T follicular helper cell (primary cell): ENCODE measurements at regions not wholly inside any gene's neighbourhood (a gene's known extent, or its start where the extent isn't known, plus 50 kb on each side); places are given as distances from the start of the nearest gene placed in this dataset.

Experiments
- DNase-seq: peaks from one replicate; pipeline ENCODE4 v3.0.0-alpha.2; 2020; ENCODE audit warnings: low read depth

DNA sequence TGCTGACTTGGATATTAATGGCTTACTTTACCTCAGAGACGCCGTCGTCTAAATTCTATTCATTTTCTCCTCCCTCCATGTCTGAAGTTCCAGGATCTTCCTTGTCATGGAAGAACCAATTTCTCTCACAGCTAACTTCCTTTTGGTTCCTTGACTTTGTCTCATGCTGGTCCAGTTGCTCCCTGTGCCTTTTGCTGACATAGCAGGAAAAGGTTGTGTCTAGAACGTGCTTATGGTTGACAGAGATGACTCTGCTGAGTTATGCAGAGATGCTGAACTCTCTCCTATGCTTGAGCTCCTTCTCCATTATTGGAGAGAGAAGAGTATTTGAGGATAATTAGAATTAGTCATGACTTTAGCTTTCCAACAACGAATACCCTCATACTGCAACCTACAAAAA, 1338.9 kb downstream of the MAT2B start:
- no peak for DNase-seq

DNA sequence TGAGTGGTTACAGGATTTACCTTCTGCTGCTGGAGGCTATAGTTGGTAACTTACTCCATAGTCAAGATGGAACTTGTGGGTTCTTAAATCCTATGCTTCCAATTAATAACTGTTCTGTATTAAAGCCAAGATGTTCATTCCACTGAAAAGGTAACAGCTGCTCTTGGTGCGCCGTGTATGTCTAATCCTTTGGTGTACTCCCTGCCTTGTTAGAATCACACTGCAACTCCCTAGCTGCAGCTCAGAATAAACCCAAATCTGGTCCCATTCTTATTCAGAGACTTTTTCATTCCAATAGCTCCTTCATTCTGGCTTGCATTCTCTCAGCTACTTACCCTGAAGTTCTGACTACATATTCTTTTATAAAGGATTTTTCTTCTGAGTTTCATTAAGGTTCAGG, 1355.5 kb downstream of the MAT2B start:
- DNase-seq: no peak

DNA sequence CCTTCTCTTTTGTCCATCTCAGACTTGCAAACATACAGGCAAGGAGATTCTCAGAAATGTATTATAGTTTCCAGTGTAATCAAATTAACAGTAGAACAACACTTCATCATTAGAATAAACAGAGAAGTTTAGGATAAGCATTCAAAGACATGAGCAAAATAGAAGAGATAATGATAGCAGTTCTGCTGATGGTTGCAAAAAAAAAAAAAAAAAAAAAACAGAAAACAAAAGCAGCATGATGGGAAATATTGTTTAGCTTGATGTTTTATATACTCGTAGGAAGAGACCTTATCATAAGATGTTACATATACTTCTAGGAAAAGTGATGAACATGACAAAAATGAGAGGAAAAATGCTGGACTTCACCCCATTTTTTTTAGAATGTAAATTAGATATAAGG, 1356.2 kb downstream of the MAT2B start:
- no peak for DNase-seq

DNA sequence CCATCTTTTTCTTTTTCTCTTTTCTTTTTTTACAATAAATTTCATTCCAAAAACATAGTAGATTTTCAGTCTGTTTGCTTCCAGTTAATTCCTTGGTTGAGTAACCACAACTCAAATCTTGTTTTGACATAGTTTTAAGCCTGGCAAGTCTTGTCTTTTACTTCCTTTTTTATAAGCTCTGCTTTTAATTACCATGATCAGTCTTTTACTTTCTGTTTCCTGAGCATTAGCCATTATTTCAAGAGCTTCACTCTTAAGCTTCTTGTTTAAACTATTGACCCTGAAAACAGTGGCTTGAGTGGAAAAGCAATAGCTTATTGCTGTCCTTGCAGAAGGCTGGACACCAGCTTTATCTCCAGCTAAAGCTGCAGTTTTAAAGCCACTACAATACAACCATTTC, 1363.3 kb downstream of the MAT2B start:
- DNase-seq: no peak

DNA sequence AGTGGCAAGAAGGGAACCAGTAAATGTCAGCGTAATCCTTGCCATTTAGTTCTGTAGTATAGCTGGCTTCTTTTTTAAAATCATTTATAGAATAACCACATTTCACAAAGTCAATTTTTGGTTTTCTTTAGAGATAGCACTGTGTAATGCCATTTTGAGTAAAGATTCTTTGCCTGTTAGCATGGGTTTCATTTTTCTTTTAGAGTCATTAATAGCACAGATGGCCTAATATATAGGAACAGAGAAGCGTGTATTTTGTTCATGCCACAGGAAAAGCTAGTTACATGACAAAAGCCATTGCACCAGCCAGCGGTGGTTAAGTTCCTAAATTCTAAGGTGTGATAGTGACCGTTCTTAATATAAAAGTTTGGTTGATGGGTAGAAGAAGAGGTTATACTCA, 1363.9 kb downstream of the MAT2B start:
- no peak for DNase-seq

DNA sequence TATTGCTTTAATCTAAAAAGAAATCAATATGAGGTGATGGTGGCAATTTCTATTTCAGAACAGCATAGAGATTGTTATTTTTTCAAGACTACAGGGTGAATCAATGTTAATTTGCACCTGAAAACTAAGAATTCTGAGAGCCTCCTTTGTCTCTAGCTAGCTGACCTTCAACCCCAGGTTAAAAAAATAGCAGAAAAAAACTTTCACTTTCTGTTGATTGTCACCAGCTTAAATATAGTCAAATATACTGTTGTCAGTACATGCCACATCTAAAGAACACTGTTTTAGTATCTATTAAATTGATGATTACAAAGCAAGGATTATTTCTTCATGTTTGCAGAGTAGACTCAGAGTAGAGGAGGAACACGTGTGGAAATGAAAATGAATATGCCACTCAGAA, 1371.4 kb downstream of the MAT2B start:
- no peak for DNase-seq

DNA sequence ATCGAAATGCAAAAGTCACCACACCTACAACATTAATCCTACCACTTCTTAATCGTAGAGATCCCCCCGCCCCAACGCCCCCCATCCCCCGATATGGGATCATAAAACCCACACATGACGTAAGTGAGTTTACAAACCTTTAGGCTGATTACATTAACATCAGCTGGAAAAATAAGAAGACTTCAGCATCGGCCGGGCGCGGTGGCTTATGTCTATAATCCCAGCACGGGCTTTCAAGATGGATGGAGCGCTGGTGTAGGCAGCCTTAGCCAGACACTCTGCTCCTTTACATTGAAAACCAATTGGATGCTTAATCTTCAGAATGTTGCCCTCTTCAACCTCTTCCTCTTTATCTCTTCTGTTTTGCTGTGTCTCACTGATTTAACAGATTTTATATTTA, 1376.0 kb downstream of the MAT2B start:
- DNase-seq: no peak

DNA sequence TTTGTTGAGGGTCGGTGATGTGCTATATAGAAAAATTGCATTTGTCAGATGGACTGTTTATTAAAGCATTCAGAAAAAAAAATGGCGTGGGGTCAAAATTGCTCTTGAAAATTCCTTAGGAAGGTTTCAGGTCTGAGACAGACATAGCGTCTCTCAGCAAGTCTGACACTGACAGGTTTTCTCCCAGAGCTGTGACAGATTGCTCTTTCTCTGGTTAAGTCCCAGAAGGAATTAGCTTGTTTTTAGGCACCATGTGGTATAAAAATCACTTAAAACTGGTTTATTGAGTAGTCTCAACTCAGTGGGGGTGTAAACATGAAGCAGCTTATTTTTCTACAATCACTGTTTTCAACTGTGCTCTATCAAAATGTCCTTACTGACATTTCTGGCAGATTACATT, 1379.8 kb downstream of the MAT2B start:
- no peak for DNase-seq

DNA sequence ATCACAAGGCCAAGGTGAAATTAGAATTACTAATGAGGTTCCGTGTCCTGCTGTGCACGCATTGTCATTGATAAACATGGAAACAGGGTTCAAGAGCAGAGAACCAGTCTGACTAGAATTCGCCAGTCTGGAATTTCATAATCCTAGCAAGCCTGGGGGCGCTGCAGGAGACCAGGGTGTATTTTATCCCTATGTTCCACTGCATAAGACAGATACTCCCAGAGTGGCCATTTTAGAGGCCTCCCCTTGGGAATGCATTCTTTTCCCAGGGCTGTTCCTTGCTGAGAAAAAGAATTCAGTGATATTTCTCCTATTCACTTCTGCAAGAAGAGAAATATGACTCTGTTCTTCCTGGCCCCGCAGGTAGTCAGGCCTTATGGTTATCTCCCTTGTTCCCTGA, 1387.7 kb downstream of the MAT2B start:
- no peak for DNase-seq

DNA sequence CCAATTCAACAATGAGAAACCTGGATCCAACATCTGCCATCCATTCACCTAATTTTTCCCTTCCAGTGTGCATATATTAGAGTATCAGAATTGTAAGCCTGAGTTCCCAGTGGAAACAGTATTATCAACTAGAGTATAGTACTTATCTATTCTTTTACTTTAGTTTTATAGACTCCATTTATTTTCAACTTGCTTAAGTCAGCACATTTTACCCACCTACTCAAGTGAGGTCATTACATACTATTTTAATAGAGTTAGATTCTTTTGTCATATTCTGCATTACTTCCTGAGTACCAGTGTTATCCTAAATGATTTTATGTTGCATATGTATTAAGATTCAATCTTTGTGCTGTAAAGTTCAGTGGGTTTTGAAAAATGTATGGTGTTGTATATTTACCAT, 1393.3 kb downstream of the MAT2B start:
- DNase-seq: no peak

DNA sequence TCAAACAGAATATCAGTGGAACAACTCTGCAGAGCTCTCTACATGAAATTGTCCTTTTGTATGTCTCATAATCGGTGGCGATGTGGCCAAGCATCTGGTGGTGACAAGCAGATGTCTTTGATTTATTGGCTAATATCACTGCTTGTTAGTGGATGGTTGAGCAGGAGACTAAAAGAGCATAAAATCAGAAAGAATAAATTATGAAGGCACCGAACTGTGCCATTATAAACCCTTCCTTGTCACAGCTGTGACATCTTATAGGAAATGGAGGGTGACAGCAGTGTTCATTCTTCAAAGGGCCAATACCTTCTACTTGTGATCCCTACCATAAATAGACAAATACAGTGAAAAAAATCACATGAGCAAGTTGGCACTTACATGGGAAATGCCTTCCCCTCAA, 1404.3 kb downstream of the MAT2B start:
- no peak for DNase-seq

DNA sequence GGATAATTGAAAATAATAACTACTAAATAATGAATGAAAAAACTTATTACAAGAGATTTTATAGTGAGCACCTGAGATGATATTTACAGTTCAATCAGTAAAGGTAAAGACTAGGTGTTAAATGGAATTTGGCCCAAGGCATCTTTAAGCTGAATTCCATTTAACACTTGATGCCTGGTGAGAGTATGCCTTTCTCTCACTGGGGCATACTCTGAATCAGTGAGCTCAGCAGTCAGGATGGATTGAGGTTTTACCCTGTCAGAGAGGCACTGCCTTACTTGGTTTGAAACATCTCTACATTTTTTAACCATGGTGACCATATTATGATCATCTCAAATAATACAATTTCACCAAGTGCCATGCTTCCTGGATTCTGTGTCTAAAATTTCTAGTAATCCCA, 1416.3 kb downstream of the MAT2B start:
- DNase-seq: no peak

DNA sequence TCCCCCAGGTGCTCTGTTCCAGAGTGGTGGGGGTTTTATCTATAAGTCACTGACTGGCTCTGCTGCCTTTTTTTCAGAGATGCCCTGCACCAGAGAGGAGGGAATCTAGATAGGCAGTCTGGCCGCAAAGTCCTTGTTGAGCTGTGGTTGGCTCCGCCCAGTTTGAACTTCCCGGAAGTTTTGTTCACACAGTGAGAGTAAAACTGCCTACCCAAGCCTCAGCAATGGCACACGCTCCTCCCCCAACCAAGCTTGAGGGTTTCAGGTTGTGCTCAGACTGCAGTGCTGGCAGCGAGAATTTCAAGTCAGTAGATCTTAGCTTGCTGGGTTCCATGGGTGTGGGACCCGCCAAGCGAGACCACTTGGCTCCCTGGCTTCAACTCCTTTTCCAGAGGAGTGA, 1428.6 kb downstream of the MAT2B start:
- no peak for DNase-seq

DNA sequence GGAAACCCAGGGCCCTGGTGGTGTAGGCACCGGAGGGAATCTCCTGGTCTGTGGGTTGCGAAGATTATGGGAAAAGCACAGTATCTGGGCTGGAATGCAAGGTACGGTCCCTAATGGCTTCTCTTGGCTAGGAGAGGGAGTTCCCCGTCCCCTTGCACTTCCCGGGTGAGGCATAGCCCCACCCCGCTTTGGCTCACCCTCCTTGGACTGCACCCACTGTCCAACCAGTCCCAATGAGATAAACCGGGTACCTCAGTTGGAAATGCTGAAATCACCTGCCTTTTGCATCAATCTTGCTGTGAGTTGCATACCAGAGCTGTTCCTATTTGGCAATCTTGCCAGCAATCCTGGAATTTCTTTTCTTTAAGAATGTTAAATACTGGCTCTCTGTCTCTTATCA, 1429.1 kb downstream of the MAT2B start:
- no peak for DNase-seq

DNA sequence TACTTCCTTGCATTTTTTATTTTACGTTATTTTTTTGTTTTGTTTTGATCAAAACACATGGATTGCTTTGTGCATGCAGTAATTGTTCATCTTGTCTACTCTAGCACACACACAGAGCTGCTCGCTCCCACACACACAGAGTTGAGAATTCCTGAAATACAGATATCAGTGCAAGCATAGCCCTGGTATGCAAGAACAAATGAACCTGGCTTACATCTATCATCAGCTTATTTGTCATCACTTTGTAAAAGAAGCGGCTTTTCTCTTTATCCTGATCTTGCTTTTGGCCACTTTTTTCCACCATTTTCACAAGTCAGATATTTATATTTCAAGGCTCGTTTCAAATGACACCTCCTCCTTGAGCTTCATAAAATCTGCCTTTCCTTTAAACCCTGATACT, 1435.7 kb downstream of the MAT2B start:
- DNase-seq: no peak

DNA sequence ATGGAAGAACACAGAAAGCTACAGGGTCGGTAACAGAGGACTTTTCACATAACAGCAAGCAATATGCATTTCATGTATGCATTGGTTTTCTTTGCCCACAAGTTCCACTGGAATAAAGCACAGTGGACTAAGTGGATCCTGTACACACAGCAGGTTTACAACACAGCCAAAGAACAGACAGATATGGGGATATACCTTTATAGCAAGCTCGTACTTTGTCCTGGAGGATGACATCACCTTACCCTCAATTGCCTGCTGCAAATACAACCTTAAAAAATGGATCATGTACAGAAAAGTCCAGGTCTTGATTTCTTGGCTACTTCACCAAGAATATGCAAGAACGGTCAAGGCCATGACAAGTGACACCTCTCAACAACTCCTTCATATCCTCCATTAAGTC, 1445.5 kb downstream of the MAT2B start:
- DNase-seq: no peak

DNA sequence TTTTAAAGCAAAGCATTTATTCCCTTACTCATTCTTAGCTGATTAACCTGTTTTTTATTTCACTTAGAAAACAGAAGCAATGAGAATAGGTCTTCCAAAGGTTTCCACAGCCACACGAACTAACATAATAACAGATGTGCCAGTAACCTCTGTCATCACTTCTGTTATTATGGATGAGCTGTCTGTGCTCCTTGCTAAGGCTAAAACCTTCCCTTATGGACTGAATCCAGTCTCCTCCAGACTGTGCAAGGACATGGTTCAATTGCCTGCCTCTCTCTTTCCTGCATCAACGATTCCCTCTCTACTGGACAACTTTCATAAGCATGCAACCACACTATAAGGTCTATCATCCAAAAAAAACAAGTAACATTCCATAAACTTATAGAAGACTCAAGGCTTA, 1446.2 kb downstream of the MAT2B start:
- no peak for DNase-seq

DNA sequence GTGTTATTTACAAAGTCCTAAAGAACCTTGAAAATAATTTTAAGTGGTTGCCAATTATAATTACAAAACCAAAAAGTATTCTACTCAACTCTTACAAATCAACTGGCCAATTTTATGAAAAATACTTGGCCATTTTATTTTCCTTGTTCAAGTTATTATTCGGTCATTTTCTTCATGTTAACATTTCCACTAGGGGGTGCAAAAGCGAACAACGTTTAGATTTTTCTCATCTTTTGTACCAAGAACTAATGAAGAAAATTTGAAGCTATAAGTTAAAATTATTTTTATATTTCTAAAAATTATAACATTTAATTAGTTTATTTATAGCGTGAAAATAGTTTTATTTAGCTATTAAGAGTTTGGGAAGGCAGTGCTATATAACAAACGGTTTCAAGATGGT, 1453.3 kb downstream of the MAT2B start:
- no peak for DNase-seq

DNA sequence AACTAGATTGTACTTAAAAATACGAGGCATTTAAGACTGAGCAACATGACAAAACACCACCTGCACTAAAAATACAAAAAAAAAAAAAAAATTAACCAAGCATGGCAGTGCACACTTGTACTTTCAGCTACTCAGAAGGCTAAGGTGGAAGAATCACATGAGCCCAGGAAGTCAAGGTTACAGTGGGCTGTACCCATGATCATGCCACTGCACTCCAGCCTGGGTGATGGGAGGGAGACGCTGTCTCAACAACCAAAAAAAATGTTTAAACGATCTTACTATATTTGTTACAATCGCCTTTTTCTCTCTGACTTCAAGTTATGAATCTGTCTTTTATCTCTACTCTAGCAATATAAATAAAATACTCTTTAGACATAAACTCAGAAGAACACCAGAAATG, 1454.3 kb downstream of the MAT2B start:
- DNase-seq: no peak

DNA sequence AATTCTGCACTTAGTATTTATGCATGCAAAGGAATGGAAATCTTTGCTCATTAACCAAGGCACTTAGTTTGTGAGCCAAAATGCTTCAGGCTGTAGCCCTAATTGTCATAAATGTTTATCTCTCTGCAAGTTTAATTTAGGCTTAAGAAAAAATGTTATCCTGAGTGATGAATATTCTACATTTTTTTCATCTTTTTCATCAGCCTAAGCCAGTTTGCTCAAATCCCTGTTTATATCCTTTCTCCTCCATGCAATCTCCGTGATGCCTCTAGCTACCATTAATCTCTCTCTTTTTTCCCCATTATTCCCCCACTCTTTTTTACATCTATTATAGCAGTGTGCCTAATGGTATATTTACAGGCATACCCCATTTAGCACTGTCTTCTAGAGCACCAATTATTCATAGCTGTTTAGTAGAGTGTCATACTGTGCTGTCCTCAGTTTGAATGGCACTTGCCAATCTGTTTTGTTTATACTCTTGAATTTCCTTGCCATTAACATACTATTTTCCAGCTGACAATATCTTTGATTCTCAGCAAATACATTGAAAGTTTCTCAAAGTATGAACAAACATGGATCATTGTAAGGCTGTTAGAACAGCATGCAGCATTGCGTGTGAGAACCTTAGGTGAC, 1457.0 kb downstream of the MAT2B start:
- no peak for DNase-seq

DNA sequence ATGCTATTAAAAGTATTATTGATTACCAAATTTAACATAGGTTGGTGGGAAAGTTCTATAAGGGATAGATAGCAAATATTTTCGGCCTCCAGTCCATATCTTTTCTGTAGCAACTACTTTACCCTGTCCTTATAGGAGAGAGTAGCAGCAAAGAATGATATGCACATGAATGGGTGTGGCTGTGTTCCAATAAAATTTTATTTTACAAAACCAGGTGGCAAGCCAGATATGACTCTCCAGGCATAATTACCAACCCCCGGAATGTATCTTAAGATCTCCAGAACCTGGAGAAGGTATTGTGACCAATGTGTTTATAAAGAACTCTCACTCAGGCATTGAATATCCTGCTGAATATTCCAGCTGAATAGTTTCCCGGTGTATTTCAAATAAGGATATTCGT, 1461.2 kb downstream of the MAT2B start:
- no peak for DNase-seq

DNA sequence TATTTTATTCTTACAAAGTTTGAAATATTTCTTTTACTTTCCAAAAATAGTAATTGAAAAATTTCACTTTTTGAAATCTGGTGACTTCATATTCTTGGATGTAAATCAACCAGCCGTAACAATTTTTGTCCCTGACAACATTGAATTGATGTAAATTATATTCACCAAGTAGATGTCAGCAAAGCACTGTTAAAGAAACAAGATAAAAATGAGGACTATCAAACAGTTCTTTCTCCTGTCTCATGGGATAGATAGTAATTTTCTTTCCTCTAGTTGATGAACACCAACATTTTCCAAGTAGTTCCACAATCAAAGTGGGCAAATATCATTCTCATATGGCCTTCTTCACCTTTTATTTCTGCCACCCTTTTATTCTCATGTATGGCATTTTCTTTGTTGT, 1461.9 kb downstream of the MAT2B start:
- DNase-seq: no peak

DNA sequence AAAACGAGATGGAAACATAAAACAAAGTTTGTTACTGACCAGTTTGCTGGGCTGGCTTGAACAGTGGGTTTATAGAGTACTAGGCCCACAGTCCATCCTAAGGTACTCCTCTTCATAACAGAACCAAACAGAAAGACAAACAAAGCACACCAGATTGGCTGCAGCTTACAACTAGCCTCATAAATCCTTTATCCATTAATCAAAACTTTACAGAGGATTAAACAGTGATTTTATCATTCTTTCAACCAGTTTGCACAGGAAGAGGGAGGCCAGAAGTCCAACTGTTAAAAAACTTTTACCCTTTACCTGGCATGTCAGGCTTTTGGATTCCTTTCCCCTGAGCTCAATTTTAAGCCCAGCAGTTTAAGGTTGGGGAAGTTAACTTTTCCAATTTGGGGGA, 1467.6 kb downstream of the MAT2B start:
- DNase-seq: no peak

DNA sequence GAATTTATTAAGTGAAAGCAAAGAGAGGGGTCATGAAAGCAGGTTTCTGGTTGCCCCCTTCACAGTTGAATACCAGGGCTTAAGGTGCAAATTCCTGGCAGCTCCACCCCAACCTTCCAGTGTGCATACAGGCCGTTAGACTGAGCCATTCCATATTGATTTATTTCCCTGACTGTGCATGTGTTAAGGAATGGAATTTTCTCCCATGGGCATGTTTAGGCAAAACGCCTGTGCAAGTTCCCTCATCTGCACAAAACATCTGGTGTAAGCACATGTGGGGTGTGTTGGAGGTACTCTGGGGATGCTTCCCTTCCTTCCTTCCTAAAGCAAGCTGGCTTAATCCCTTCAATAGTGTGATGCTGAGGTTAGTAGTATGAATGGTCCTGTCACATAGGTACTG, 1470.6 kb downstream of the MAT2B start:
- no peak for DNase-seq

DNA sequence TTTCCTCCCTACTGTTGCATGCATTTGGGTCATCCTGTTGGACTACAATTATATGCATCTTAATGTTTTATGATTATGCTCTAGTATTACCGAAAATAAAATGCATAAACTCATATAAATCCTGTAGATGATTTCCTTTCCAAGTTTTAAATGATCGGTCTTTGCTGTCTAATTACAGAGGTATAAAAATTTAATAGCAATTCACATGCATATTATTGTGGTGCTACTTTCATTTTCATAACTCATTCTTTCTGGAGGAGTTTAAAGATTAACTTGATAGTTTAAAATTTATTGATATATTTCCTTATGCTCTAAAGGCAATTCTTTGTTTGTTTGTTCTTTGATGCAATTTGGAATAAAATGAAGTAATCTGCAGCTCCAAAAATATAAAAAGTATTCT, 1475.1 kb downstream of the MAT2B start:
- no peak for DNase-seq
